NCI-H1436 treated with DMSO at 0.1 percent for 48 hours (cell line): ENCODE measurements at regions not wholly inside any gene's neighbourhood (a gene's known extent, or its start where the extent isn't known, plus 50 kb on each side); places are given as distances from the start of the nearest gene placed in this dataset.

Experiments
- DNase-seq: peaks from one replicate; lab custom pipeline; 2025; lab: John Stamatoyannopoulos, UW

DNA sequence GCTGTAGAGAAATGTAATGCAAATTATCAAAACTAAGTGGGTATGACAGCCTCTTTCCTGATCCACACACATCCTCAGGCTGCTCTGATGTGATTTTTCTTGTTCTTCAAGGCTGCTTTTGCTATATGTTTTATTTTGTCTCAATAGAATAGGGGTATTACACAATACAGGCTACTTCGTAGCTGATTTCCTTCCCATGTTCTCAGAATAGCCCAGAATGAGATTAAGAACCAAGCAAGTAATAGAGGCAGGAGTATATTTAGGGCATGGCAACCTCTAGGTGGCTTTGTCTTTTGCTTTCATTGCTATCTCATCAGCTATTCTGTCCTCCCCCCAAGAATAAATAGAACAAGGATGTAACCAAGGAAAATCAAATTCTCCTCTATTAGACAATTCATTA, 241.8 kb downstream of the ALDH8A1 start:
- no peak for DNase-seq

DNA sequence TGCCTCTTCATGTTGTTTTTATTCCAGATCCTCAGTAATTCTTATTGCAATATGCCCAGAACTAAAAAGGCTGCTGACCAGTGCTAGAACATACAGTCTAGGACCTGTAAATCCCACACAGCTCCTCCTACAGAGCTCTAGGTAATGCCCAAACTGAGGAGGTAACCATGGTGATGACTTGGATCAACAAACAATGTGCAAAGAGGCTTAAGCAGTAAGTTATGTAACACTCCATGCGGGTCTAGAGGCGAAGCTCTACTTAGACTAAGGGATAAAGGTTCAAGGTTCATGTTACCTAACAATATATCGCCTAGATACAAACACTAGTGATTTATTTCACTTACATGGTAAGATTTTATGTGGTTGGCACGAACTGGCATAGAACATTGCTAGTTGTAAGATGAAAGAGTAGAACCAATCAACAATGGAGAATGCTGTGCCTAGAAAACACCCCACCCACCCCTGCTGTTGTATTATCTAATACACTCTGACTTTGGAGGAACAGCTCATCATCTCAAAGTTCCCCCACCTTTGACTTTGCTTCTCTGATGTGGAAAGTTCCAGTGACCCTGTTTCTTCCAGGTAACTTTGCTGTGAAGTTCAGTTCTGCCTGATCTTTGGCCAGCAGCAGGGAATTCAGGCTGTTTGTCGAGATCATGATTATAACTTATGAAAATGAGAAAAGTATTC, 242.4 kb downstream of the ALDH8A1 start:
- DNase-seq = no peak

DNA sequence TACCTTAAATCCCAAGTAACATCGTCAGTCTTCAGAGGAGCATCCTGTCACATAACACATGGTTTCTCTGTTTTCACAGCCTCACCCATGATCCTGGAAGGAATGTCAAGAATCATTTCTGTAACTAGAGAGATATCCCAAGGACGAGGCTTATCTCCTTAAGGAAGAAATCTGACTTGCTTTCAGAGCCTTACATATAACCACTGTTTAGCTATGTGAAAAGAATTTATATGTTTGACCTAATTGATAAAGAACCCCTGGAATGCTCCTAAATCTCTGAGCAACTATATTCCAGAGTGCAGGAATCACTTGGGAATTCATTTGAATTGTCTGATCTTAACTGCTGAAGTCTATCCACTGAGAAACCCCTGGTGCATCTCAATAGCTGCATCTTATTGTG, 243.1 kb downstream of the ALDH8A1 start:
- DNase-seq = no peak

DNA sequence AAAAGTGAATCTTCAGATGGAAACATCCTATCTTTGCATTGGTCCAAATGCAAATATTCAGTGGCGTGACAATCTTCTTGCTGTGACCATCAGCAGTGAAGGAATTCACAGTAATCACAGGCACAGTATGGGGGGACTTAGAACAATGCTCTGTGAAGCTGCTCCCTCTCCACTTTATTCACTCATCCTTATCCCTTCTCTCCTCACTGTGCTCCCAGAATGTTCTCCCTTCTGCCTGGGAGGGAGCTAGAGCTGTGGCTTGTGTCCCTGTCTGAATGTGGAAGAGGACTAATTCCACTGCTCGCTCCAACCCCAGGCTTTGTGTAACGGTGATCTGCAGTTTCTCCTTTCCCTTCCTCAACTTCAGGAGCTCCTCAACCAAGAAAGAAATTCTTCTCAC, 243.7 kb downstream of the ALDH8A1 start:
- DNase-seq = no peak

GRCh38 chr6:134703206-134703605, 246.7 kb downstream of the ALDH8A1 start:
- no peak for DNase-seq

- no peak for DNase-seq
Observed at GRCh38 chr6:134702279-134702678, 247.6 kb downstream of the ALDH8A1 start.

DNA sequence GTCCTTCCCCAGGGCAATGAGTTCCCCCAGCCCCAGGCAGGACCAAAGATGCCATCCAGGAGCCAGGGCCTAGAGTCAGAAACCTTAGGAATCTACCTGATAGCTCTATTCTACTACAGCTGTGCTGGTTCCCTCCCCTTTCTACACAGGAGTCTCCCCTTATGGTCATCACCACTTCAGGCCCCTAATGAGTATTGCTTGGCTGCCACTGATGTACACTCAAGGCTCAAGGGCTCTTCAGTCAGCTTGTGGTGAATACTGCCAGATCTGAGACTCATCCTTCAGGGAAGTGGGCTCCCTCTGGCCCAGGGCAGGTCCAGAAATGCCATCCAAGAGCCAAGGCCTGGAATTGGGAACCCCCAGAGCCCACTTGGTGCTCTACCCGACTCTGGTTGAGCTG, 248.6 kb downstream of the ALDH8A1 start:
- DNase-seq = no peak

GRCh38 chr6:134698228-134698627, 251.7 kb downstream of the ALDH8A1 start:
- DNase-seq = no peak

- DNase-seq = no peak
Observed at GRCh38 chr6:134692008-134692407, 257.9 kb downstream of the ALDH8A1 start.

DNA sequence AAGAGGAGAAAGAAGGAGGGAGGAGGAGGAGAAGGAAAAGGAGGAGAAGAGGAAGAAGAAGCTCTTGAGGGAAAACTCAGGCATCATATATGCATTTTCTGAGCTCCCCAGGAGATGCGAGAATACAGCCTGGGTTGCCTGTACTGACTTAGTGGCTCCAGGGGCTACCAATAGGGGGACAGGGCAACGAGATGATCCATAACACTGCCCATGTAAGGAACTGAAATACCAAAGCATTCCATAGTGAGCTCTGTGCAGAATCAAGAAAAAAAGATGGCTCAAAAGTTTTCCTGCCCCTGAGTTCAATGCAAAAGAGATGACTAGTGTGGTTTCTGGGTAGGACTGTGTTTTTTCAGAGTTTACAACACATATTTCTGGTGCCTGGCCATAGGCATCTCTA, 258.7 kb downstream of the ALDH8A1 start:
- no peak for DNase-seq

DNA sequence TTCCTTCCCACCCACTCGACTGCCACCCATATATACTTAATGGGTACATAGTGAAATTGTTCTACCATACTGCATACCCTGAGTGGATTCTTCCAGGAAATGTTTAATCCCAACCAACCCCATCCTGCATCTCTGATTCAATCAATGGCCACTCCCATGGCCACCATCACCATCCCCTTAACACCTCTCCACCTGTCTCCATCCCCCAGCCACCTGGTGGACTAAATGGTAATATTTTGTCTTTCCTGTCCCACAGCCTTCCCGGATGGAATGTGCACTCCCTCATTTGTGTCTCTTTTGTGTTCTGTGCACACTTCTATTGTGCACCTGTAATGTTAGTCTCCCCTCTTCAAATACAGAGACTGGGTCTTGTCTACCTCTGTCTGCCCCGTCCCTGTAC, 259.9 kb downstream of the ALDH8A1 start:
- DNase-seq = no peak

DNA sequence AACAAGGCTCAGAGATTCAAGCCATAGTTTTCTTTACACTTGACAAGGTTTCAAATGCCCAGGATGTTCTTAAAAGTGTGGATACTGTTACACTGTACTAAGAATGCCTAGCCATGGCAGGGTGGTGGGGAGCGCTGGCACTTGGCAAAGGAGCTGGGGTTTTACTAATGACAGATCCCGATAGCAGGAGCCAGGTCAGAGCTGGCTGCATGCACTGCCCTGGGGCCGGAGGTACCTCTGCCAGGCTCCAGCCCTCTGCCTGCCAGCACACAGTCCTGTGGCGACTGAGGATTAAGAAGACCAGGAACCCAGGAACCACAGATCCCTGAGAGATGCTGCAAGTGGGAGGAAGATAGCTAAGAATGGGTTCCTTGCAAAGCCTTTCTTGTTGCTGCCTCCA, 260.3 kb downstream of the ALDH8A1 start:
- no peak for DNase-seq

DNA sequence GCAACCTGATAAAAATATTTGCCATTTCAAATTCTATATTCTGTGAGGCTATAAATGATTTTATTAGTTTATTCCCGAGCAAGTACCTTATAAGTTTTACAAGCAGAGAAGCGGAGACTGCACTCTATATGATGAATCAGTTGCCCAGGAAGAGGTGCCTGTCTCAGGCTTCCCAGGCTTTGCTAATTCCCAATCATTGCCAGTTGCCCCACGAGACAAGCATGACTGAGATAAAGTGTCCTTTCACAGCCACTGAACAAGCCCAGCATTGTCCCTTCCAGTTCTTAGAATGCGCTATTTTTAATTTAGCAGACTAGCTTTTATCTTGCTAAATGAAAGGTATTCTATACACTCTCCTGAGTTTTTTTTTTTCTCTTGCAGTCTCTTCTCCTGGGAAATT, 260.7 kb downstream of the ALDH8A1 start:
- no peak for DNase-seq

DNA sequence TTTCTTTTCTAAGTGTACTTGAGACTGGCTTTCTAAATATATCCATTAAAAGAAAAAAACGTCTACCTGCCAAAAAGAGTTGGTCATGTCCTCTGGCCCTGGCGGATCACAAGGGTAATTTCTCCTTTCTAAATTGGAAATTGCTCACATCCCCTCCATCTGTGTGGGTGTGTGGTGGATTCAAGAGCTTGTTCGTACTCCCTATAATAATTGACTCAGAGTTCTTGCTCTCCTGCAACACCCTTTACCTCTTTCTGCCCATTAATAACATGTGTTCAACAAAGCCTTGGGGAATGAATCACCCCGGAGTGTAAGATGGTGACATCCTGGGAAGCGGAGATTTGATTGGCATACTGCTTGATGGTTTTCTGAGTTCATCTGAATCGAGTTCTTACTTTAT, 263.8 kb downstream of the ALDH8A1 start:
- DNase-seq = no peak

DNA sequence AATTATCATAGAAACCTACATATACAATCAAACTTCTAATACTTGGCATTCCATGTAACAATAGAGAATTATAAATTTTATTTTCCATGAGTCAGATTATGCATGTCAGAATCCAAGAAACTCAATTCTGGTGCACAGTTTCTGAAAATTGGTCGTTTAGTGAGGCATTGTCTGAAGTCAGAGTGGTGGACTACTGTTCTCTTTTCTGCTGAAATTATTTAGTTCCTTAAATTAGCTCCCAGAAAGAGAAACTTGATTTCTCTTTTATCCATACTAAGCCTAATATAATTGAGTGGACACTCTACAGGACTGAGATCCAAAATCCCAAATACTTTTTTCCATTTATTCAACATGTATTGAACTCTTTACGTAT, 265.5 kb downstream of the ALDH8A1 start:
- no peak for DNase-seq

- no peak for DNase-seq
Observed at GRCh38 chr6:134683783-134684422, 266.0 kb downstream of the ALDH8A1 start.

DNA sequence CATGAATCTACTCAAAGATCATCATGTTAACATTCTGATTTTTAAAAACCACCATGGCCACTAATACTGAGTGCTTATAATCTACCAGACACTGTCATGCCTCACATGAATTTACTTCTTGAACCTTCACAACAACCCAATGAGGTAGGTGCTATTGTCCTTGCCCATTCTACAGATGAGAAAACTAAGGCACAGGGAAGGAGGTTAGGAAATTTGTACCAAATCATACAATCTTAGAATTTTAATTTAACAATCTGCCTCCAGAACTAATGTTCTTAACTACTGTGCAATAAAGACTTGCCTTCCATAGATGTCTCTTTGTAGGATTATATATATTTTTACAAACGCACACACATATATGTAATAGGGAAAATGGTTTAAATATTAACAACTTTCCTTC, 269.5 kb downstream of the ALDH8A1 start:
- DNase-seq = no peak

DNA sequence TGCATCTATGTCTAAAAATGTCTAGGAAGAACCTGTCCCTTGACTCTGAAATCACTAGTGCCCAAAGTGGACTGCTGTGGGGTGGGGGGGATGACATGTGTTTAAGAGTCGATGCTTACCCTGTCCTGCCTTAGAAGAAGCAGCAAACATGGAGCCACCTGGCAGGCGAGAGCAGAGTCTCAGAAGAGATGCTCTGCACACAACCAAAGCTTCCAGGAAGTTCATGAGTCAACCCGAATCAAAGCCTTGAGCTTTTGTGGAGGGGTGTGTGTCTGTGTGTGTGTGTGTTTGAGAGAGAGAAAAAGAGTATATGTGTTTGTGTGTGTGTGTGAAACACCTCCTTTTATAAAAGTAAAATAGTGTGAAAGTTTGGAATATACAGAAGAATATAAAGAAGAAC, 269.9 kb downstream of the ALDH8A1 start:
- DNase-seq = no peak

GRCh38 chr6:134678436-134678889, 271.4 kb downstream of the ALDH8A1 start:
- no peak for DNase-seq

GRCh38 chr6:134676307-134677281, 273.3 kb downstream of the ALDH8A1 start:
- peak; percentile 10 for DNase-seq

DNA sequence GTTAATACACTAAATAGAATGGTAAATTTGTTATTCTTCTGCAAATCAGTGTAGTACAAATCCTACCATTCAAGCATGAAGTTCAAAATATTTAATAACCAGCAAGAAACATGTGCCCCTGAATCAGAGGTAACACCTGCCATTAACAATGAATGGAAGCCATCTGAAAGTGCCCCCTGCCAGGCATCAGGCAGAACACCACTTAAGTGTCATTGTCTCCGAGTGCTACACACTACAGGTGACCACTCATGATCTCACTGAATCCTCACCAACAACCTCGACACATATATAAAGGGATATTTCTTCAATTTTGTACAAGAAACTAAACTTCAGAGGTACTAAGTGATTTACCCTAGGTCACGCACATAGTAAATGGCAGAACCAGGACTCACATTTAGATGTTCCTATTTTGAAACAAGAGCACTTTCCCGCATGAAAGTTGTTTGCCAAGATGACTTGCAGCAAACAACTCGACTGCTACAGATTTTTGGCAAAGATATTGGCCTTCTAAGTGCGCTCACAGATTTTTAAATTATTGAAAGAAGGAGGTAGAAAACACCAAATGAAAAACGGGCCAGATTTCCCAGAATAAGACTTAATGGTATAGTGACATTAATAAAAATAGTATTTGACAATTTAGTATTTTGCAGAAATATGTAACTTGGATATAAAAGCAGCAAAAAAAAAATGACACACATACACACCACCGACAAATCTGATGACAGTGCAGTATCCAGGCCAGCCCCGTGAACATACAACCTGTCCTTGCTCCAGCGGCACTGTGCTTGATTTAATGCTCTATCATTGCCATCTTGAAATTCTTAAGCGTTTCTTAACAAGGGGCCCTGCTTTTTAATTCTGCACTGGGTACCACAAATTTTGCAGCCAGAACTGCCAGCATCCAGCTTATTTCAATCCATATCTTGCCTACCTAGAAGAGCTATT, 274.5 kb downstream of the ALDH8A1 start:
- peak; percentile 17 for DNase-seq

DNA sequence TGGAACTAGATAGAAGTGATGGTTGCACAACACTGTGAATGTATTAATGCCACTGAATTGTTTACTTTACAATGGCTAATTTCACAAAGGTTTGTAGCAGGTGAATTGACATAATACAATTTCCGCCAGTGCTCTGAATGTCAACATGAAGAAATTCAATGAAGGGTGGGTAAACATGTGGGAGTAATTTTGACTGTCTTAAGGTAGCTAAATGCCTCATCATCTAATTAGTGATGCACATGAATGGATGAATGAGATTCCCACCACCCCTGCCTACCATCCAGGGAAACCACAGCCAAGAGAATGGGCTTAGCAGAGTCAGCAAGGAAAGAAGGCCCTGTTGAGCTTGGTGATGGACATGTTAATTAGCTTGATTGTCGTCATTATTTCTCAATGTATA, 275.3 kb downstream of the ALDH8A1 start:
- peak; percentile 80 for DNase-seq
